GM18951 (cell line): ENCODE measurements at regions not wholly inside any gene's neighbourhood (a gene's known extent, or its start where the extent isn't known, plus 50 kb on each side); places are given as distances from the start of the nearest gene placed in this dataset.
"Not testable (repeated sequence)": the region's sequence is repeated elsewhere in the genome, so short reads cannot be mapped to it uniquely, and the experiment has no call there.

Experiments used
- POLR2A ChIP-seq: IDR thresholded peaks from 4 replicates; pipeline ENCODE4 v1.6.1; 2011; ENCODE audit warnings: mild to moderate bottlenecking; ENCODE audit not compliant: insufficient read length, insufficient read depth; ENCODE audit errors: extremely low read depth
- in situ Hi-C: fragments of 300-500 bp; cut with MboI; formaldehyde crosslinking; loops from one replicate; pipeline ENCODE4 v1.12.0; 2022; ENCODE audit warnings: low sequenced_read_pairs, mixed read lengths, inconsistent platforms; ENCODE audit not compliant: unreplicated experiment

- TF ChIP-seq POLR2A = no peak
- in situ Hi-C loops = no loop called here
Measured at GRCh38 chr2:82391386-82391785, 2067.7 kb downstream of the SUCLG1 start.

GRCh38 chr2:82355622-82356021 lies 2051.1 kb upstream of the LRRTM1 start:
- no peak for TF ChIP-seq POLR2A
- in situ Hi-C loops = no loop called here

- no peak for TF ChIP-seq POLR2A
- in situ Hi-C loops = no loop called here
Measured at GRCh38 chr2:82345910-82346309, 2041.4 kb upstream of the LRRTM1 start.

GRCh38 chr2:82344670-82345069 lies 2040.1 kb upstream of the LRRTM1 start:
- no peak for TF ChIP-seq POLR2A
- in situ Hi-C loops = no loop called here

GRCh38 chr2:82342356-82342755 lies 2037.8 kb upstream of the LRRTM1 start:
- in situ Hi-C loops = no loop called here

GRCh38 chr2:82340578-82341053 lies 2036.1 kb upstream of the LRRTM1 start:
- in situ Hi-C loops = no loop called here
- TF ChIP-seq POLR2A = no peak

More at GRCh38 chr2:82342356-82342755, 2037.8 kb upstream of the LRRTM1 start:
- no peak for TF ChIP-seq POLR2A

GRCh38 chr2:82339805-82340204 lies 2035.3 kb upstream of the LRRTM1 start:
- no peak for TF ChIP-seq POLR2A
- in situ Hi-C loops = no loop called here

GRCh38 chr2:82333697-82334096 lies 2029.1 kb upstream of the LRRTM1 start:
- in situ Hi-C loops = no loop called here
- TF ChIP-seq POLR2A = no peak

- in situ Hi-C loops = no loop called here
- no peak for TF ChIP-seq POLR2A
Measured at GRCh38 chr2:82330155-82330554, 2025.6 kb upstream of the LRRTM1 start.

- in situ Hi-C loops = not testable (repeated sequence)
Measured at GRCh38 chr2:82326180-82326767, 2021.7 kb upstream of the LRRTM1 start.

- no peak for TF ChIP-seq POLR2A
- in situ Hi-C loops = no loop called here
Measured at GRCh38 chr2:82320296-82320695, 2015.7 kb upstream of the LRRTM1 start.

GRCh38 chr2:82317012-82317411 lies 2012.5 kb upstream of the LRRTM1 start:
- in situ Hi-C loops = no loop called here
- no peak for TF ChIP-seq POLR2A

GRCh38 chr2:82316586-82316985 lies 2012.0 kb upstream of the LRRTM1 start:
- no peak for TF ChIP-seq POLR2A
- in situ Hi-C loops = no loop called here

GRCh38 chr2:82314836-82315472 lies 2010.4 kb upstream of the LRRTM1 start:
- TF ChIP-seq POLR2A = no peak
- in situ Hi-C loops = no loop called here

- in situ Hi-C loops = no loop called here
- no peak for TF ChIP-seq POLR2A
Measured at GRCh38 chr2:82307511-82307910, 2003.0 kb upstream of the LRRTM1 start.

GRCh38 chr2:82301506-82301905 lies 1997.0 kb upstream of the LRRTM1 start:
- TF ChIP-seq POLR2A = no peak
- in situ Hi-C loops = no loop called here
